ENCODE measurements at regions not wholly inside any gene's neighbourhood (a gene's known extent, or its start where the extent isn't known, plus 50 kb on each side); places are given as distances from the start of the nearest gene placed in this dataset.

- TF ChIP-seq RAD21 (IDR thresholded peaks at IDR 0.05; ENCODE audit: low read length) (no peak), CTCF (conservative IDR thresholded peaks at IDR 0.05; ENCODE audit: low read depth, low read length) (no peak), POLR2A (IDR thresholded peaks at IDR 0.05; ENCODE audit: low read depth, low read length) (no peak)
Observed at GRCh38 chr15:25557926-25558325, 119.1 kb upstream of the UBE3A start.

All from IMR-90 (cell line).